DND-41 (cell line): ENCODE measurements at regions not wholly inside any gene's neighbourhood (a gene's known extent, or its start where the extent isn't known, plus 50 kb on each side); places are given as distances from the start of the nearest gene placed in this dataset.

Experiments used
- EZH2 ChIP-seq: IDR thresholded peaks from 3 replicates; pipeline ENCODE4 v1.6.1; 2012; ENCODE audit warnings: borderline replicate concordance, low read depth, mild to moderate bottlenecking, moderate library complexity, low read length, inconsistent platforms; ENCODE audit not compliant: severe bottlenecking
- TF ChIP-seq, protein P1 (sequence below): IDR thresholded peaks from 2 replicates; pipeline ENCODE4 v1.5.1; 2012; ENCODE audit warnings: borderline replicate concordance, low read length, moderate library complexity, mild to moderate bottlenecking; ENCODE audit not compliant: poor library complexity, severe bottlenecking; ENCODE audit errors: extremely low read depth

DNA sequence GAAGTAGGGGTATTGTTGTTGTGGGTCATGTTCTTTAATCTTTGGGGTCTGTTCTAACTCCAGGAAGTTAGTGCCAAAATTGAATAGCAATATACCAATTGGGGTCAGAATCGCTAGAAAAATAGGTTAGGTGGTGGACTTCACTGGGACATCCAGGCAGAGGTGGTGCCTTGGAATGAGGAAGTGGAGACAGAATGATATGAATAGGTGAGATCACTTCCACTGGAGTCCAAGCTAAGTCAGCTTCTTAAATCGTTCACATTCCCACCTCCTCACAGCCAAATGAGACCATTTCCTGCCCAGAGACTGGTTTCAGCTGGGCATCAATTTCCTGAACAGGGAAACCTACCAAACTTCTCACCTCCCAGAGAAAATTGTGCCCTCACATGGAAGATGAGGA lies 137.8 kb upstream of the RAB4A start:
- TF ChIP-seq, protein P1, sequence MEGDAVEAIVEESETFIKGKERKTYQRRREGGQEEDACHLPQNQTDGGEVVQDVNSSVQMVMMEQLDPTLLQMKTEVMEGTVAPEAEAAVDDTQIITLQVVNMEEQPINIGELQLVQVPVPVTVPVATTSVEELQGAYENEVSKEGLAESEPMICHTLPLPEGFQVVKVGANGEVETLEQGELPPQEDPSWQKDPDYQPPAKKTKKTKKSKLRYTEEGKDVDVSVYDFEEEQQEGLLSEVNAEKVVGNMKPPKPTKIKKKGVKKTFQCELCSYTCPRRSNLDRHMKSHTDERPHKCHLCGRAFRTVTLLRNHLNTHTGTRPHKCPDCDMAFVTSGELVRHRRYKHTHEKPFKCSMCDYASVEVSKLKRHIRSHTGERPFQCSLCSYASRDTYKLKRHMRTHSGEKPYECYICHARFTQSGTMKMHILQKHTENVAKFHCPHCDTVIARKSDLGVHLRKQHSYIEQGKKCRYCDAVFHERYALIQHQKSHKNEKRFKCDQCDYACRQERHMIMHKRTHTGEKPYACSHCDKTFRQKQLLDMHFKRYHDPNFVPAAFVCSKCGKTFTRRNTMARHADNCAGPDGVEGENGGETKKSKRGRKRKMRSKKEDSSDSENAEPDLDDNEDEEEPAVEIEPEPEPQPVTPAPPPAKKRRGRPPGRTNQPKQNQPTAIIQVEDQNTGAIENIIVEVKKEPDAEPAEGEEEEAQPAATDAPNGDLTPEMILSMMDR, result no peak
- TF ChIP-seq EZH2, result no peak
